K562 (cell line): ENCODE measurements at regions not wholly inside any gene's neighbourhood (a gene's known extent, or its start where the extent isn't known, plus 50 kb on each side); places are given as distances from the start of the nearest gene placed in this dataset.

Experiments used
- HDAC8 ChIP-seq: fragments of 450-650 bp; IDR thresholded peaks from 2 replicates; pipeline ENCODE4 v1.6.1; 2016; ENCODE audit warnings: mild to moderate bottlenecking, missing genetic modification characterization, moderate library complexity, missing compliant biosample characterization
- HDGF ChIP-seq: fragments of 450-650 bp; IDR thresholded peaks from 2 replicates; pipeline ENCODE4 v1.6.1; 2016
- JUND ChIP-seq, 2 experiments: IDR thresholded peaks; 2 replicates in 1 of 2; 3 replicates in 1 of 2; pipeline ENCODE4 v1.6.1; 2011; ENCODE audit warnings: borderline replicate concordance in 2 of 2, low read depth in 2 of 2, low read length in 2 of 2, improper control_type of control experiment in 1 of 2, missing biosample characterization in 1 of 2, missing genetic modification characterization in 1 of 2, missing genetic modification reagents in 1 of 2
- KHSRP ChIP-seq: fragments of 450-650 bp; IDR thresholded peaks from 2 replicates; pipeline ENCODE4 v1.6.1; 2017
- MED1 ChIP-seq: sonication (generic); formaldehyde crosslinking; IDR thresholded peaks from 2 replicates; pipeline ENCODE4 v1.8.1; 2023; ENCODE audit warnings: missing genetic modification reagents, borderline replicate concordance
- TF ChIP-seq, protein P1 (sequence below): sonication (generic); formaldehyde crosslinking; IDR thresholded peaks from 2 replicates; pipeline ENCODE4 v1.8.0; 2023; ENCODE audit warnings: missing genetic modification reagents, mild to moderate bottlenecking, borderline replicate concordance
- TF ChIP-seq, protein P2 (sequence below): fragments of 250-450 bp; sonication (Bioruptor Pico); IDR thresholded peaks from 2 replicates; pipeline ENCODE4 v1.4.0; 2020
- TF ChIP-seq, protein P3 (sequence below), 2 experiments: fragments of 200-800 bp in 1 of 2; sonication (Bioruptor generic) in 1 of 2; sonication (generic) in 1 of 2; formaldehyde crosslinking in 1 of 2; IDR thresholded peaks in 1 of 2; conservative IDR thresholded peaks in 1 of 2; 2 replicates each; pipeline versions ENCODE4 v1.5.0 to v1.6.1; 2016 to 2020; ENCODE audit warnings: missing compliant biosample characterization in 1 of 2, missing genetic modification characterization in 1 of 2, missing genetic modification reagents in 1 of 2
- TF ChIP-seq, protein P4 (sequence below): fragments of 150-350 bp; IDR thresholded peaks from 2 replicates; pipeline ENCODE4 v1.6.1; 2014; ENCODE audit warnings: low read depth, mild to moderate bottlenecking, low read length, borderline replicate concordance

DNA sequence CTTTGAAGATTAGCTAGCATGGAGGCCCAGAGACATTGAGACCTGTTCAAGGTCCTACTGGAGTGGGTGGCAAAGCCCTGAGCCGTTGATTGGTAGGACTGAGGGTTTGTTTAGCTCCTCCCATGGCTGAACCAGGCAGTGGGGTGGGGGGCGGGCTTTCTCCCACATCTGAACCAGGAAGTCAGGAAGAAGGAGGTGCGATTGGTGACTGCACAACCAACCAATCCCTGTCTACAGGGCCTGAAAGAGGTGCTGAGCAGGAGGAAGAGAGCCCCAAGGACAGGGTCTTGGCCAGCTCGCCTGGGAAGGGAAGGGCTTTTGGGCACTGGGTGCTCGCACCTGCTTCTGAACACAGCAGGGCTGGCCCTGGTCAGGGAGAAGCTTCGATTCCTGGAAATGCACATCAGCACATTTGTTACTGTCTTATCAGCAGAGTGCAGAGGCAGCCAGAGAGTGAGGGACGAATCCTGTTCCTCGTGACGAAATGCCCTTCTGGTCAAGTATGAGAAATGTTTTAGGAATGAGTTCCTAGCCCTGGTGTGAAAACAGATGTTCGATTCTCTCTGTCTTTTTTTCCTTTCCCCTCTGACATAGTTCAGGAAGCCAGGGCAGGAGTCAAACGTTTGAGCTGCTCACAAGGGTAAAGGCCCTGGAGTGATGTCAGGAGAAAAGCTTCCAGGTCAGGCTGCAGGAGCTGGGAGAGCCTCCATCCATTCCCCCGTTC is 294.8 kb upstream of the KLF4 start (continued):
- TF ChIP-seq, protein P1, sequence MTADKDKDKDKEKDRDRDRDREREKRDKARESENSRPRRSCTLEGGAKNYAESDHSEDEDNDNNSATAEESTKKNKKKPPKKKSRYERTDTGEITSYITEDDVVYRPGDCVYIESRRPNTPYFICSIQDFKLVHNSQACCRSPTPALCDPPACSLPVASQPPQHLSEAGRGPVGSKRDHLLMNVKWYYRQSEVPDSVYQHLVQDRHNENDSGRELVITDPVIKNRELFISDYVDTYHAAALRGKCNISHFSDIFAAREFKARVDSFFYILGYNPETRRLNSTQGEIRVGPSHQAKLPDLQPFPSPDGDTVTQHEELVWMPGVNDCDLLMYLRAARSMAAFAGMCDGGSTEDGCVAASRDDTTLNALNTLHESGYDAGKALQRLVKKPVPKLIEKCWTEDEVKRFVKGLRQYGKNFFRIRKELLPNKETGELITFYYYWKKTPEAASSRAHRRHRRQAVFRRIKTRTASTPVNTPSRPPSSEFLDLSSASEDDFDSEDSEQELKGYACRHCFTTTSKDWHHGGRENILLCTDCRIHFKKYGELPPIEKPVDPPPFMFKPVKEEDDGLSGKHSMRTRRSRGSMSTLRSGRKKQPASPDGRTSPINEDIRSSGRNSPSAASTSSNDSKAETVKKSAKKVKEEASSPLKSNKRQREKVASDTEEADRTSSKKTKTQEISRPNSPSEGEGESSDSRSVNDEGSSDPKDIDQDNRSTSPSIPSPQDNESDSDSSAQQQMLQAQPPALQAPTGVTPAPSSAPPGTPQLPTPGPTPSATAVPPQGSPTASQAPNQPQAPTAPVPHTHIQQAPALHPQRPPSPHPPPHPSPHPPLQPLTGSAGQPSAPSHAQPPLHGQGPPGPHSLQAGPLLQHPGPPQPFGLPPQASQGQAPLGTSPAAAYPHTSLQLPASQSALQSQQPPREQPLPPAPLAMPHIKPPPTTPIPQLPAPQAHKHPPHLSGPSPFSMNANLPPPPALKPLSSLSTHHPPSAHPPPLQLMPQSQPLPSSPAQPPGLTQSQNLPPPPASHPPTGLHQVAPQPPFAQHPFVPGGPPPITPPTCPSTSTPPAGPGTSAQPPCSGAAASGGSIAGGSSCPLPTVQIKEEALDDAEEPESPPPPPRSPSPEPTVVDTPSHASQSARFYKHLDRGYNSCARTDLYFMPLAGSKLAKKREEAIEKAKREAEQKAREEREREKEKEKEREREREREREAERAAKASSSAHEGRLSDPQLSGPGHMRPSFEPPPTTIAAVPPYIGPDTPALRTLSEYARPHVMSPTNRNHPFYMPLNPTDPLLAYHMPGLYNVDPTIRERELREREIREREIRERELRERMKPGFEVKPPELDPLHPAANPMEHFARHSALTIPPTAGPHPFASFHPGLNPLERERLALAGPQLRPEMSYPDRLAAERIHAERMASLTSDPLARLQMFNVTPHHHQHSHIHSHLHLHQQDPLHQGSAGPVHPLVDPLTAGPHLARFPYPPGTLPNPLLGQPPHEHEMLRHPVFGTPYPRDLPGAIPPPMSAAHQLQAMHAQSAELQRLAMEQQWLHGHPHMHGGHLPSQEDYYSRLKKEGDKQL (CRISPR knock-in tag) = no peak
- TF ChIP-seq, protein P2, sequence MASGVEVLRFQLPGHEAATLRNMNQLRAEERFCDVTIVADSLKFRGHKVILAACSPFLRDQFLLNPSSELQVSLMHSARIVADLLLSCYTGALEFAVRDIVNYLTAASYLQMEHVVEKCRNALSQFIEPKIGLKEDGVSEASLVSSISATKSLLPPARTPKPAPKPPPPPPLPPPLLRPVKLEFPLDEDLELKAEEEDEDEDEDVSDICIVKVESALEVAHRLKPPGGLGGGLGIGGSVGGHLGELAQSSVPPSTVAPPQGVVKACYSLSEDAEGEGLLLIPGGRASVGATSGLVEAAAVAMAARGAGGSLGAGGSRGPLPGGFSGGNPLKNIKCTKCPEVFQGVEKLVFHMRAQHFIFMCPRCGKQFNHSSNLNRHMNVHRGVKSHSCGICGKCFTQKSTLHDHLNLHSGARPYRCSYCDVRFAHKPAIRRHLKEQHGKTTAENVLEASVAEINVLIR (CRISPR knock-in tag) = no peak; the same call in 1 of the 2 replicates
- TF ChIP-seq HDAC8 (tag) (no peak), HDGF (no peak), JUND (IDR thresholded peaks at IDR 0.05; ENCODE audit: borderline replicate concordance, low read depth, low read length) (peak; percentile 81), JUND (tag; IDR thresholded peaks at IDR 0.05; ENCODE audit: borderline replicate concordance, low read depth, low read length) (peak; percentile 88; the same call in 2 of the 3 replicates), KHSRP (peak; percentile 52; the same call in 1 of the 2 replicates), MED1 (CRISPR knock-in tag) (no peak)
- TF ChIP-seq, protein P3, sequence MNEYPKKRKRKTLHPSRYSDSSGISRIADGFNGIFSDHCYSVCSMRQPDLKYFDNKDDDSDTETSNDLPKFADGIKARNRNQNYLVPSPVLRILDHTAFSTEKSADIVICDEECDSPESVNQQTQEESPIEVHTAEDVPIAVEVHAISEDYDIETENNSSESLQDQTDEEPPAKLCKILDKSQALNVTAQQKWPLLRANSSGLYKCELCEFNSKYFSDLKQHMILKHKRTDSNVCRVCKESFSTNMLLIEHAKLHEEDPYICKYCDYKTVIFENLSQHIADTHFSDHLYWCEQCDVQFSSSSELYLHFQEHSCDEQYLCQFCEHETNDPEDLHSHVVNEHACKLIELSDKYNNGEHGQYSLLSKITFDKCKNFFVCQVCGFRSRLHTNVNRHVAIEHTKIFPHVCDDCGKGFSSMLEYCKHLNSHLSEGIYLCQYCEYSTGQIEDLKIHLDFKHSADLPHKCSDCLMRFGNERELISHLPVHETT (CRISPR knock-in tag; conservative IDR thresholded peaks at IDR 0.05 in 1 of 2, IDR thresholded peaks at IDR 0.05 in 1 of 2) = peak in 1 of 2 experiments; percentile 91; a peak in 2 of 4 replicates
- TF ChIP-seq, protein P4, sequence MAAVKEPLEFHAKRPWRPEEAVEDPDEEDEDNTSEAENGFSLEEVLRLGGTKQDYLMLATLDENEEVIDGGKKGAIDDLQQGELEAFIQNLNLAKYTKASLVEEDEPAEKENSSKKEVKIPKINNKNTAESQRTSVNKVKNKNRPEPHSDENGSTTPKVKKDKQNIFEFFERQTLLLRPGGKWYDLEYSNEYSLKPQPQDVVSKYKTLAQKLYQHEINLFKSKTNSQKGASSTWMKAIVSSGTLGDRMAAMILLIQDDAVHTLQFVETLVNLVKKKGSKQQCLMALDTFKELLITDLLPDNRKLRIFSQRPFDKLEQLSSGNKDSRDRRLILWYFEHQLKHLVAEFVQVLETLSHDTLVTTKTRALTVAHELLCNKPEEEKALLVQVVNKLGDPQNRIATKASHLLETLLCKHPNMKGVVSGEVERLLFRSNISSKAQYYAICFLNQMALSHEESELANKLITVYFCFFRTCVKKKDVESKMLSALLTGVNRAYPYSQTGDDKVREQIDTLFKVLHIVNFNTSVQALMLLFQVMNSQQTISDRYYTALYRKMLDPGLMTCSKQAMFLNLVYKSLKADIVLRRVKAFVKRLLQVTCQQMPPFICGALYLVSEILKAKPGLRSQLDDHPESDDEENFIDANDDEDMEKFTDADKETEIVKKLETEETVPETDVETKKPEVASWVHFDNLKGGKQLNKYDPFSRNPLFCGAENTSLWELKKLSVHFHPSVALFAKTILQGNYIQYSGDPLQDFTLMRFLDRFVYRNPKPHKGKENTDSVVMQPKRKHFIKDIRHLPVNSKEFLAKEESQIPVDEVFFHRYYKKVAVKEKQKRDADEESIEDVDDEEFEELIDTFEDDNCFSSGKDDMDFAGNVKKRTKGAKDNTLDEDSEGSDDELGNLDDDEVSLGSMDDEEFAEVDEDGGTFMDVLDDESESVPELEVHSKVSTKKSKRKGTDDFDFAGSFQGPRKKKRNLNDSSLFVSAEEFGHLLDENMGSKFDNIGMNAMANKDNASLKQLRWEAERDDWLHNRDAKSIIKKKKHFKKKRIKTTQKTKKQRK = no peak
